ENCODE measurements at regions not wholly inside any gene's neighbourhood (a gene's known extent, or its start where the extent isn't known, plus 50 kb on each side); places are given as distances from the start of the nearest gene placed in this dataset.
"Not testable (repeated sequence)": the region's sequence is repeated elsewhere in the genome, so short reads cannot be mapped to it uniquely, and the experiment has no call there.

DNA sequence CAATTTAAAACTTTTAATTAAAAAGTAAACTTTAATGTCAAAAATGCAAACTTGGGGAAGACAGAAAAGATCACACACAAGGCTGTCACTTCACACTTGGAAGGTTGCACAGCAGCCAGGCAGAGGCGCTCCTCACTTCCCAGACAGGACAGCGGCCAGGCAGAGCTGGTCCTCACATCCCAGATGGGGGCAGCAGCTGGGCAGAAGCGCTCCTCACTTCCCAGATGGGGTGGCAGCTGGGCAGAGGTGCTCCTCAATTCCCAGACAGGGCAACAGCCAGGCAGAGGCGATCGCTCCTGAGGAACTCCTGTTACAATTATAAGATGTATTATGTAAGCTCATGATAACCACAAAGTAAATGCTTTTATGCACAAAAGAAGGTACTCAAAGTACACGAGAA, 1181.1 kb downstream of the SLITRK5 start:
- TF ChIP-seq, protein P1, sequence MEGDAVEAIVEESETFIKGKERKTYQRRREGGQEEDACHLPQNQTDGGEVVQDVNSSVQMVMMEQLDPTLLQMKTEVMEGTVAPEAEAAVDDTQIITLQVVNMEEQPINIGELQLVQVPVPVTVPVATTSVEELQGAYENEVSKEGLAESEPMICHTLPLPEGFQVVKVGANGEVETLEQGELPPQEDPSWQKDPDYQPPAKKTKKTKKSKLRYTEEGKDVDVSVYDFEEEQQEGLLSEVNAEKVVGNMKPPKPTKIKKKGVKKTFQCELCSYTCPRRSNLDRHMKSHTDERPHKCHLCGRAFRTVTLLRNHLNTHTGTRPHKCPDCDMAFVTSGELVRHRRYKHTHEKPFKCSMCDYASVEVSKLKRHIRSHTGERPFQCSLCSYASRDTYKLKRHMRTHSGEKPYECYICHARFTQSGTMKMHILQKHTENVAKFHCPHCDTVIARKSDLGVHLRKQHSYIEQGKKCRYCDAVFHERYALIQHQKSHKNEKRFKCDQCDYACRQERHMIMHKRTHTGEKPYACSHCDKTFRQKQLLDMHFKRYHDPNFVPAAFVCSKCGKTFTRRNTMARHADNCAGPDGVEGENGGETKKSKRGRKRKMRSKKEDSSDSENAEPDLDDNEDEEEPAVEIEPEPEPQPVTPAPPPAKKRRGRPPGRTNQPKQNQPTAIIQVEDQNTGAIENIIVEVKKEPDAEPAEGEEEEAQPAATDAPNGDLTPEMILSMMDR (IDR thresholded peaks at IDR 0.05), result not testable (repeated sequence)
- not testable (repeated sequence) for TF ChIP-seq POLR2AphosphoS5, POLR2A (IDR thresholded peaks at IDR 0.05)
